Fibroblast of skin of right biceps (primary cell): ENCODE measurements at regions not wholly inside any gene's neighbourhood (a gene's known extent, or its start where the extent isn't known, plus 50 kb on each side); places are given as distances from the start of the nearest gene placed in this dataset.
"Not testable (repeated sequence)": the region's sequence is repeated elsewhere in the genome, so short reads cannot be mapped to it uniquely, and the experiment has no call there.

Experiments used
- DNase-seq: peaks from one replicate; pipeline ENCODE4 v3.0.0-alpha.2; 2013

DNA sequence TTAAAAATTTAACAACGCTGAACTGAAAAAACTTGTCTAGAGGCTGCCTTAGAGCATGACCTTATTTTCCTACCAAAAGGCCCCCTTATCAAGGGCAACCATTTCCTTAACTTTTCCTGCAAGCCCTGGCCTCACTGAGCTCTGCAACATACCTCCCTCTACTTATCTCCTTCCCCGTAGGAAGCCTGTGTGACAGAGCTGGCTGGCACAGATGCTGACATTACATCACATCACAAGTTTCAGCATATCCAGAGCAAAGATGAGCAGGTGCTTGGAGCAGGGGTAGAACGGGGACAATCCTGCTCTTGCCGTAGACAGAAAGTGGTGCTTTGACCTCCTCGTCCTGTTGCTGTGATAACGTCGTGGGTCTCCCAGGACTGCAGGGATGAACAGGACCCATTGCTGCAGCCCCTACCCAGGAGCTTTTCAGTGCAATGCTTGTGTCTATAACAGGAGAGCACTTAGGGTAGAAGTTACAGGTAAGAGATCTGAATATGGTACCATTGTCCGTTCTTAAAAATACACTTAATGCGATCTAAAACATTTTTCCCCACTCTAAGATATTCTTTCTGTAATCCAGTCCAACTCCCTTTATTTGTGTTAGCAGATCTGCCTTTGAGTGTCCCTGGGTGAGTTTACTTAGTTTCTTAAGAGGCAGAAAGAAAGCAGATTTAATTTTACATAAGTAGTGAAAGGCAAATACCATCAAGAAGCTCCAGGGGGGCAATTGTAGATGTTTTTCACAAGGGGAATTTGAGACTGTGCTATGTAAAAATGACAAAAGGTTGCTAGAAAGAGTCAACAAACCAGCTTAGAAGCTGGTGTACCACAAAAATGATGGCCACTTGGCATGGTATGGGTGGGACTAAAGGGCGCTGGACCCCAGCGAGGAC, 101.9 kb upstream of the EFNA5 start:
- DNase-seq, result no peak

DNA sequence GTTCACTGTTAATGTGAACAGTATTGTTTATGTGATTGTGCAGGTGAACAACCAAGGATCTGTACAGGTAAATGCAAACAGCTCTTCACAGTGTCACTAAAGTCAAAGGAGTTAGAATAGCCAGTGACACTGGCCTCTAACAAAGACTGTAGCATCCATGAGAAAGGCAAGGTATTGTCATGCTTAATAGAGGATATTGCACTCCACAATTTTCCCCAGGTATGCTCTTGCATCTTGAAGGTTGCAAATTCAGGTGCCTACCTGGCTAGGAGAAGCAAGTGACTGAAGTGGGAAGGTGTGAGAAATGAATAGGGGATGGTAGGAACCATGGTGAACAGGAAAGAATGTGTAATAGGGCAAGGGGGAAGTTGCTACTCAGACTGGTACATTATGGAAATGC, 101.2 kb upstream of the EFNA5 start:
- no peak for DNase-seq

DNA sequence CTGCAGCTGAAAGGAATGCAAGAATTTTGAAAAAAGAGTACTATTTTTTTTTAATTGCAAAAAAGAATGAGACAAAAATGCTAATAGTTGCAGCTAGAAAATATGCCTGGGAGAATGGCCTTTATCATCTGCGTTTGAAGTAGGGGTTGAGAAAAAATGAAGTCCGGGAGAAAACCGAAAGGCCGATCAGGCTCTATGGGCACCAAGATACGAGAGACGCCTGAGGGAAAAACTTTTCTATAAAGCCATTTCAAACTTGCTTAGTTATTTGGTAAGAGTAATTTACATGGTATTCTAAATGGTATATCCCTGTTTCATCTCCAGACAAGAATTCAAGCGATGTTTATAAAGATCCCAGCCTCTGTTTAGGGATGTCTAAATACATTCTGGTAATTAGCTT, 99.3 kb upstream of the EFNA5 start:
- no peak for DNase-seq

DNA sequence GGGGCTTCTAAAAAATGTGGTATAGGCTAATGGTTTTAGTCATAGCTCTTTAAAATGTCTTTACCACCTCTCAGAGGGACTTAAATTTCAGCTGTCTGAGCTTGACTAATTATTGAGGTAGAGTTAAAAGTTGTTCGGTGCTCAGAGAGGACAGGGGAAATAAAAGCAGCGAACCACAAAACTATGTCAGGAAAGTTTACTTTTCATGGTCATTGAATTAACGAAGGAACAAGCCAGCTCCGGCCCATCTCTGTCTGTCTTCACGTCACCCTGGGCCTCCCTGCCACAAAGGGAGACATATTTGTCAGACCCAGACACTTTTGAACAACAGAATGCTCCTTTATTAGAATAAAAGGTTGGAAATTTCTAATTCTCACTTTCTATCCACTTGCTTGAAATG, 98.8 kb upstream of the EFNA5 start:
- no peak for DNase-seq

DNA sequence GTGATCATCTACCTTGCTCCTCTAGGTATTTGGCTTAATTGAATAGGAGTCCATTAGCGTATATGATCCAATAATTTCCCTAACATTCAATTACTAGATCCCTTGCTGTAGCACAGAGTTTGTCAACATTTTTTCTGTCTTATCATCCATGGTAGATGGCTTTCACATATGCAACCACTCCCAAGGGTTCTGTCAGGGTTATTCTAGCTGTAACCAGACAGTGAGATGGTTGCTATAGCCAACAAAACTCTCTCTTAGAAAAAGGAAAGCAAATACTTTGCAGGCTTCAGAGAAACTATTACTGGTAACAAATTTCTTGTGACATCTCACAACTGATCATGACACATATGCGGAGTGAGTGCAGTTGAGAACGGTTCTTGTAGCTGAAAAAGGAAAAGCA, 96.2 kb upstream of the EFNA5 start:
- DNase-seq, result no peak

DNA sequence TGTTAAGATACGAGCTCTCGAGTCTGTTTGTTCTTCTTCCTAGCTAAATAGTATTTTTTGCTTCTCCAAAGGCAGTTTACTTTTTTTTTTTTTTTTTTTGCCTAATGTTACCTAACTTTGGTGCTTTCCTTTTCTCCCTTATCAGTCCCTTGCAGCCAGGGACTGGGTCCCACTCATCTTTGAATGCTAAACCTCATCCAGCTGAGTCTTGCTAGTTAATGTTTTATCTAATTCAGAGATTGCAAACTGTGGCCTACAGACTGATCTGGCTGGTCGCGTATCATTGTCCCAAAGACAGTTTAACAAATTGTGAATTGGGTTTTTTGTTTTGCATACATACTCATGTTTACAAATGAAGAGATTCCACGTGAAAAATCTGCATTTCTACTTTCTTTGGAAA, 95.7 kb upstream of the EFNA5 start:
- no peak for DNase-seq

DNA sequence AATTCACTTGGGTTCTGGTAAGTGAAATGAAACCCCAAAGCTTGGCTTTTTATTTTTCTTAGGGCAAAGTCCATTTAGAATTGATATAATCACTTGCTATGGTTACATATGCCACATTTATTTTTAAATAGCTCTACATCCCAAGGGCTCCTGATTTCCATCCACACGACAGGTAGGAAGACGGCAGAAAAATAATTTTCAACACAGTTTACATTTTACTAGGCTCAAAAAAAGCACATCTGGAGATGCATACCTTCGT, 95.0 kb upstream of the EFNA5 start:
- DNase-seq, result no peak

DNA sequence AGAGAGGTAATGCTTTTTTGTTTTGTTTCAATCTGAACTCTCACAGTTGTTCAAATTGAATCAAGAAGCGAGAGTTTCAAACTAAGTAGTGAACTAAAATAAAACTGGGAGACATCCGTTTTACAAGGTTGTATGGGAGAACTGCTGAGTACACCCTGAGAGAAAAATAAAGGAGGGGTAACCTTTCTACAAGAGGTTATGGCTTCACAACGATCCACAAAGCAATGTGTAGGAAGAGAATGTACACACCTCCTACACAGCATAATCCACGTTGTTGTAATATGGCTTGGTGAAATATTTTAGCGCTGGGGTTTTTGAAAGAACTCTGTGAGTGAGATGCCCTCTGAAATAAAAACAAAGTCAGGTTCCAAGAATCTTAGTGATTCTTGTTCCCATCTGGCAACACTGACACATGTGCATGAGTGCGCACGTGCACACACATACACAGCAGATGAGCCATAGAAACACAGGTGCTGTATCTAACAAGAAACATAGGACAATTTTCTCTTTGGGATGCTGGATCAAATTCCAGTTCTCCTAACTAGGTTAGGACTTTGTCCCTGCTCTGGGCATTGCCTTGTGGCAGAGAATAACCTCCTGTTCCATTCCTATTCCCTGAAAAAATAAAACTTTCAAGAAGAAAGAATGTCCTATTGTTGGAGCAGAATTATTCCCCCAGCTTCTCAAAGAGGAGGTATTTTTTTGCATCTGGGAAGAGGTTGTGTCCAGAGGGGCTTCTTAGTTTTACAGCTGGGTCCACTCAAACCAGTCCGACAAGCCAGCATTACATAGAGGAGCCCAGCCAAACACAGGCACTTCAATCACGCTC, 94.5 kb upstream of the EFNA5 start:
- no peak for DNase-seq

DNA sequence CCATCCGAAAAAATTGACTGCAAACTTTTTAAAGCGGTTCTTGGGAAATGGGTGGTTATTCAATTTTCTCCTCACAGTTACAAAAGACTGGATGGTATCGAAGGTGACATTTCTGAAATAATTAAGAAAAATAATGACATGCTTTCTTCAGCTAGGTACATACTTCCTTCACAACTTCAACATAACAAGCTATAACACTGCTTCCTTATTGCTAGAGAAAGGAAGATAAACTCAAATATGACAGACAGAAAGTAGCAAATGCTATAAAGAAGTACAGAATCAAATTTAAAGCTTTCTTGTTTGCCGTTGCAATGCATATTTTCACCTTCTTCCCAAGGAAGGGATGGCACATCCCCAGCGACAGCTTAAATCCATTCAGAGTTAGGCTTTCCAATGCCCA, 93.5 kb upstream of the EFNA5 start:
- DNase-seq, result no peak

DNA sequence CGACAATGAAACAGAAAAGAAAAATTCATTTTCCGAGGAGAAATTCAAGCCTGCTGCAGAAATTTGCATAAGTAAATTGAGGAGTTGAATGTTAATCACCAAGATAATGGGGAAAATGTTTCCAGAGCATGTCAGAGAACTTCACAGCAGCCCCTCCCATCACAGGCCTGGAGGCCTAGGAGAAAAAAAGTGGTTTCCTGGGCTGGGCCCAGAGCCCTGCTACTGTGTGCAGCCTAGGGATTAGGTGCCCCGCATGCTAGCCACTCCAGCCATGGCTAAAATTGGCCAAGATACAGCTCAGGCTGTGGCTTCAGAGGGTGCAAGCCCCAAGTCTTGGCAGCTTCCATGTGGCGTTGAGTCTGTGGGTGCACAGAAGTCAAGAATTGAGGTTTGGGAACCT, 82.7 kb upstream of the EFNA5 start:
- DNase-seq, result no peak

DNA sequence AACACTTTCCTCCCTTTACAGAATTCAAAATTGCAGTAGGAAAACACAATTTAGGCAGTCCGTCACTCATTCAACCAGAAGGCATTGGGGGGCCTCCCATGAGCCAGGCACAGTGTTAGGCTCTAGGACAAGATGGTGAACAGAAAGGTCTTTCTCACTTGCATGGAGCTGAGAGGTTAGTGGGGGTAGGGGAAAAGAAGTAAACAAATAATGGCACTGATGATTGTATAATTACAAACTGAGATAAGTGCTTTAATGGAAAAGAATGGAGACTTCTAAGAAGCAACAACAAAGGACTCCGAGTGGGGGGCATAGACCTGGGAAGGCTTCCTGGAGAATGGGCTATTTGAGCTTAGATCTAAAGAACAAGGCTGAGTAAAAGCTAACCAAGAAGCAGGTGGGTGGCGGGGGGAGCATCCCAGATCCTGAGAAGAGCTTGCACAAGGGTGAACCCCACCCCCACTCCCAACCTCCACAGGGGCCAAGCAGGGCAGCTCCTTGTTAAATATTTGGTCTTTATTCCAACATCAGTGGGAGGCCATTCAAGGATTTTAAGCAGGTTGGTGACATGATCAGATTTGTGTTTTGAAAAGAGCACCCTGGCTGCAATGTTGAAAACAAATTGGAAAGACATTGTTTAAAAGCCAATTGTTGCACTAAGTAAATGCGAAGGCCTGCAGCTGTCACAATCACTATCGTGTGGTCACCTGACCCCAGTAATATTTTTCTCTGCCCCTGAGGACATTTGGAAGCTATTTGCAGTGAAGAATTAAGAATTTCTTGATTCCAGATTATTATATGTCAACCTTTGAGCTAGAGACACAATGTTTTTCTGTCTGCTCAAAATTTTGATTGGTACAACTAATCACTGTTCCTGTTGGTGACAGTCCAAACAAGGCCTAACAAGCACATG, 73.9 kb upstream of the EFNA5 start:
- no peak for DNase-seq

DNA sequence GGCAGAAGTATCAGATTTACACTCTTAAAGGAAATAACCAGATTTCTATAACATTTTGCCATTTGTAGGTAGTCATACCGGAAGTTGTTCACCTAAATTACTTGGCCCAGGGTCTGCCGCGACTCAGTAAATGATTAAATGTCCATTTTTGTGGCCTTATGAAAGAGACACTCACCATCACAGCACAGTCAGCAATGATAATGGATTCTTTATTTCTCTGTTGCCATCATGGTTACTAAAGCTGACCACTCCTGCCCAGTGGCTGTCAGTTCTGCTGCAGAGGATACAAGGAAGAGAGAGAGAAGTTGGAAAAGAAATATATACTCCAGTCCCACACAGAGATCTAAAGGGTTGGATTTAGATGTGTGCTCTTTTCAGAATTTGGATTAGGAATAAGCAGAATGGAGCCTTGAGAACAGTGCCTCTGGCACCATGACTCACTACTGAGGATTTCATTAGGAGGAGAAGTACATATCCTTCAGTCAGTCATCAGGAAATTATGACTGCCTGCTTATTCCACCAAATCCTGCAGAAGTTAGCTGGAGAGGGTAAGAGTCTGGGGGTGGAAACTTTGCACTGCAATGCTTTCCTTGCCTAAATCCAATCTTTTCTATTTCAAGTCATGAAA, 72.8 kb upstream of the EFNA5 start:
- DNase-seq, result peak; percentile 69

DNA sequence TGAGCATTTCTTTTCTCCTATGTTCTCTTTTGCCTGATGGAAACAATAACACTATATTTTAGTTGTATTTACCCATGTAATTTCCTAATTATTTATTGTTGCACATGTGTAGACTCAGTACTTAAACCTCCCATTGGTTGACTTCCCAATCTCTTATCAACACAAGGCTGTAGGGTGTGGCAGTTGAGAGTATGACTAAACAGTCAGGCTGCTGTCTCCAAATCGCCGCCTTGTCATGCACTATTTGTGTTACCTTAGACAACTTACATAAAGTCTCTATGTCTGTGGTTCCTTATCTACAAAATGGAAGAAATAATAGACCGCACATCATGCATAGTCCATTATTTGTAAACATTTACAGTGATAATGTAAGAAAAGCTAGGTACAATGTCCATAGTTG, 68.9 kb upstream of the EFNA5 start:
- DNase-seq, result no peak

DNA sequence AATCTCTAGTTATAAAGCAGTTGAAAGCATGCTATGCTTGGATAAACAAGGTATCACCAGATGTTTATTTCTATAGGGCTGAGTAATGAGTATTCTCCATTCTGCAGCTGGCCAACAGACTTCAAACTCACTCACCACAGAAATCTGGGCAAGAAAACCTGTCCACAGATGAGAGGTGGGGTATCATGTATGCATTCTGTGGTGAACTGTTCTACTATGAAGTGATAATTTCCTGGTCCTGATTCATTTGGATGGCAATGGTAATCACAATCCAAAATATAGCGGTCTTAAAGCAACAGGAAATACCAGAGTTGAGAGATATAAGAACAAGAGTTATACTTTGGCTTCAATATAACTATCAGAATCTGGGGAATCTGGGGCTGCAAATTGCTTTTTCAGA, 65.9 kb upstream of the EFNA5 start:
- peak; percentile 69 for DNase-seq

DNA sequence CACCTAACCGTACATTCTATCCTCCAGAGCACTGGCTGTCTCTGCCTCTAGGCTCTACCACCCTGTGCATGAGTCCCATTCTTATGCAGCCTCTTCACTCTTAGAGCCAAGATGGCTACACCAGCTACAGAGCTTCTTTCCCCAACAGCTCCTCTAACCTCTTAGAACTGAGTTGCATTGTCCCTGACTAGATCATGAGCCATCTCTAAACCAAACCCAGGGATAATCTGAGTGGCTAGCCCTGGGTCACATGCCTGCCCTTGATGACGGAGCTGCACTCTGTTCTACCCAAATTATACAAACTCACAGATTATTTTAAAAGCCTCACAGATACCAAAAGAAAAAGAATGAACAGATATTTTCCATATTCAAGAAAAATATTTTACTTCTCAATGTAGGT, 65.4 kb upstream of the EFNA5 start:
- not testable (repeated sequence) for DNase-seq

DNA sequence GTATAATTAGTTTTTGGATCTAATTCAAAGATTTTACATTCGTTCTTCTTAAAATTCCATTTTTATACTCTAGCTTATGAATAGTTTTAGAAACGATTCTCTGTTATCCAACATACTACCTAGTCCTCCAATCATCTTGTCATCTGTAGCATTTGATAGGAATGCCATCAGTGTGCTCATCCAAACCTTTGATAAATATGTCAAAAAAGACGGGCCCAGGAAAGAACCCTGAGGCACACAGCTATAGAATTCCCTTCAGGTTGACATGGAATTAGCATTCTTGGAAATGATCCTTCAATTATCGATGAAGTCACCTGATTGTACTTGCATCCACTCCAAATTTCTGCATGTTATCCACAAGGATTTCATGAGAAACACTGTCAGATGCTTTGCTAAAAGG, 64.8 kb upstream of the EFNA5 start:
- DNase-seq, result no peak

DNA sequence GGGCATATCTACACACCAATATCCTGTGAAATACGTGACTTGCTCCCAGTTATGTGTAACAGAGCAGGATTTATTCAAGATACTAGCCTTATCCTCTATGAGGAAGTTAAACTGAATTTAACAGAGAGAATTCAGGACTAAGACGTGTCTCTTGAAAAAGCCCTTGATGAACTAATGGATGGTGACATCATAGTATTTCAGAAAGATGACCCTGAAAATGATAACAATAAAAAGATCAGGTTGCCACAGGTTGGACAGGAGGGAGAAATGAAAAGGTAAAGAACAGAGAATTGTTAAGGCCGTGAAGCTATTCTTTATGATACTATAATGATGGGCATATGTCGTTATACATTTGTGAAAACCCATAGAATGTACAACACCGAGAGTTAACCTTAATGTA, 56.2 kb upstream of the EFNA5 start:
- DNase-seq, result no peak

DNA sequence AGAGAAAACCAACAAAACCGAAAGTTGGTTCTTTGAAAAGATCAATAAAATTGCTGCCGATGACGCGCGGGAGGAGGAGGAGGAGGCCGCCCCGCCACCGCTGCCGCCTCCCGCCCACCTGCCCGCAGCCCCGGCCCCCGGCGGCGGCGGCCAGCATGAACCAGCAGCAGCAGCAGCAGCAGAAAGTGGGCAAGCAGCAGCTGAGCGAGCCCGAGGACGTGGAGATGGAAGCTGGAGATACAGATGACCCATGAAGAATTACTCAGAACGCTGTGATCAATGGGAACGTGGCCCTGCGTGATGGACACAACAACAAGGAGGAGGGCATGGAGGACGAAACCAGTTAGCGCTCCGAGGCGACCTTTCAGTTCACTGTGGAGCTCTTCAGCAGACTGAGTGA, 53.9 kb upstream of the EFNA5 start:
- DNase-seq, result no peak

DNA sequence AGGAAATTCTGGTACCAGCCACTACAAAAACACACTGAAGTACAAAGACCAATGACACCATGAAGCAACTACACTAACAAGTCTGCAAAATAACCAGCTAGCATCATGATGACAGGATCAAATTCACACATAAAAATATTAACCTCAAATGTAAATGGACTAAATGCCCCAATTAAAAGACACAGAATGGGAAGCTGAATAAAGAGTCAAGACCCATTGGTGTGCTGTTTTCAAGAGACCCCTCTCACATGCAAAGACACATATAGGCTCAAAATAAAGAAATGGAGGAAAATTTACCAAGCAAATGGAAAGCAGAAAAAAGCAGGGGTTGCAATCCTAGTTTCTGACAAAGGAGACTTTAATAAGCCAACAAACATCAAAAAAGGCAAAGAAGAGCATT, 50.5 kb upstream of the EFNA5 start:
- DNase-seq, result not testable (repeated sequence)
